GM23338 (cell line): ENCODE measurements at regions not wholly inside any gene's neighbourhood (a gene's known extent, or its start where the extent isn't known, plus 50 kb on each side); places are given as distances from the start of the nearest gene placed in this dataset.

Experiments
- EZH2 ChIP-seq: fragments of 200-600 bp; sonication (generic); IDR thresholded peaks from one replicate; pipeline ENCODE4 v1.8.0; 2017; ENCODE audit warnings: antibody characterized with exemption, mild to moderate bottlenecking, low read depth; ENCODE audit not compliant: unreplicated experiment
- EZH2phosphoT487 ChIP-seq: fragments of 200-600 bp; sonication (generic); IDR thresholded peaks from one replicate; pipeline ENCODE4 v1.8.1; 2018; ENCODE audit warnings: antibody characterized with exemption; ENCODE audit not compliant: unreplicated experiment
- JUNB ChIP-seq: IDR thresholded peaks from one replicate; pipeline ENCODE4 v1.6.1; 2016; ENCODE audit warnings: antibody characterized with exemption; ENCODE audit not compliant: unreplicated experiment
- NANOG ChIP-seq: IDR thresholded peaks from 2 replicates; pipeline ENCODE4 v1.6.1; 2016; ENCODE audit warnings: antibody characterized with exemption, borderline replicate concordance
- POLR2AphosphoS5 ChIP-seq: IDR thresholded peaks from 2 replicates; pipeline ENCODE4 v1.6.1; 2016; ENCODE audit warnings: antibody characterized with exemption, low read depth
- TF ChIP-seq, protein P1 (sequence below), 2 experiments: fragments of 200-600 bp in 1 of 2; sonication (generic) in 1 of 2; conservative IDR thresholded peaks; 2 replicates each; pipeline versions ENCODE4 v1.5.1 to v1.6.1; 2016 to 2017; ENCODE audit warnings: antibody characterized with exemption in 2 of 2, low read depth in 2 of 2, mild to moderate bottlenecking in 2 of 2, moderate library complexity in 1 of 2
- TF ChIP-seq, protein P2 (sequence below): IDR thresholded peaks from one replicate; pipeline ENCODE4 v1.6.1; 2018; ENCODE audit warnings: antibody characterized with exemption; ENCODE audit not compliant: unreplicated experiment
- TF ChIP-seq, protein P3 (sequence below): IDR thresholded peaks from 2 replicates; pipeline ENCODE4 v1.6.1; 2016; ENCODE audit warnings: antibody characterized with exemption

DNA sequence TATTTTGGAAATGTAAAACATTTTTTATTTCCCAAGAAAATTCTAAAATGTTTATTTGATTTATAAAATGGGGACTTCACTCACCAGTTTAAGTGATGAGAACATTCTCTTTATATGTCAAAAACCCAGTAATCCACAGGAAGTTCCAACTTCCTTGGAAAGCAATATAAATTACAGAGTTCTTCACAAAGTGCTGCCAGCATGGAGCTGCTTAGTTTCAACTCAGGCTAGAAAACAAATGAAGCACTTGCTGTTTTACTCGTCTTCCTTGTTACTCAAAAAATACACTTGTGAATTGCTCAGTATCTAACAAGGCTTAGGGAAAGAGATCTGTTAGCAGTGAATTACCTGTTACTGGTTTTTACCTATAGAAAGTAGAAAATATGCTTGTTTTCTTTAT lies 942.7 kb upstream of the MDGA2 start:
- TF ChIP-seq, protein P1, sequence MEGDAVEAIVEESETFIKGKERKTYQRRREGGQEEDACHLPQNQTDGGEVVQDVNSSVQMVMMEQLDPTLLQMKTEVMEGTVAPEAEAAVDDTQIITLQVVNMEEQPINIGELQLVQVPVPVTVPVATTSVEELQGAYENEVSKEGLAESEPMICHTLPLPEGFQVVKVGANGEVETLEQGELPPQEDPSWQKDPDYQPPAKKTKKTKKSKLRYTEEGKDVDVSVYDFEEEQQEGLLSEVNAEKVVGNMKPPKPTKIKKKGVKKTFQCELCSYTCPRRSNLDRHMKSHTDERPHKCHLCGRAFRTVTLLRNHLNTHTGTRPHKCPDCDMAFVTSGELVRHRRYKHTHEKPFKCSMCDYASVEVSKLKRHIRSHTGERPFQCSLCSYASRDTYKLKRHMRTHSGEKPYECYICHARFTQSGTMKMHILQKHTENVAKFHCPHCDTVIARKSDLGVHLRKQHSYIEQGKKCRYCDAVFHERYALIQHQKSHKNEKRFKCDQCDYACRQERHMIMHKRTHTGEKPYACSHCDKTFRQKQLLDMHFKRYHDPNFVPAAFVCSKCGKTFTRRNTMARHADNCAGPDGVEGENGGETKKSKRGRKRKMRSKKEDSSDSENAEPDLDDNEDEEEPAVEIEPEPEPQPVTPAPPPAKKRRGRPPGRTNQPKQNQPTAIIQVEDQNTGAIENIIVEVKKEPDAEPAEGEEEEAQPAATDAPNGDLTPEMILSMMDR (conservative IDR thresholded peaks at IDR 0.05; ENCODE audit: low read depth in 2 of 2), result no peak
- TF ChIP-seq EZH2, result no peak
- TF ChIP-seq JUNB, result no peak
- TF ChIP-seq POLR2AphosphoS5, result no peak
- TF ChIP-seq, protein P2, sequence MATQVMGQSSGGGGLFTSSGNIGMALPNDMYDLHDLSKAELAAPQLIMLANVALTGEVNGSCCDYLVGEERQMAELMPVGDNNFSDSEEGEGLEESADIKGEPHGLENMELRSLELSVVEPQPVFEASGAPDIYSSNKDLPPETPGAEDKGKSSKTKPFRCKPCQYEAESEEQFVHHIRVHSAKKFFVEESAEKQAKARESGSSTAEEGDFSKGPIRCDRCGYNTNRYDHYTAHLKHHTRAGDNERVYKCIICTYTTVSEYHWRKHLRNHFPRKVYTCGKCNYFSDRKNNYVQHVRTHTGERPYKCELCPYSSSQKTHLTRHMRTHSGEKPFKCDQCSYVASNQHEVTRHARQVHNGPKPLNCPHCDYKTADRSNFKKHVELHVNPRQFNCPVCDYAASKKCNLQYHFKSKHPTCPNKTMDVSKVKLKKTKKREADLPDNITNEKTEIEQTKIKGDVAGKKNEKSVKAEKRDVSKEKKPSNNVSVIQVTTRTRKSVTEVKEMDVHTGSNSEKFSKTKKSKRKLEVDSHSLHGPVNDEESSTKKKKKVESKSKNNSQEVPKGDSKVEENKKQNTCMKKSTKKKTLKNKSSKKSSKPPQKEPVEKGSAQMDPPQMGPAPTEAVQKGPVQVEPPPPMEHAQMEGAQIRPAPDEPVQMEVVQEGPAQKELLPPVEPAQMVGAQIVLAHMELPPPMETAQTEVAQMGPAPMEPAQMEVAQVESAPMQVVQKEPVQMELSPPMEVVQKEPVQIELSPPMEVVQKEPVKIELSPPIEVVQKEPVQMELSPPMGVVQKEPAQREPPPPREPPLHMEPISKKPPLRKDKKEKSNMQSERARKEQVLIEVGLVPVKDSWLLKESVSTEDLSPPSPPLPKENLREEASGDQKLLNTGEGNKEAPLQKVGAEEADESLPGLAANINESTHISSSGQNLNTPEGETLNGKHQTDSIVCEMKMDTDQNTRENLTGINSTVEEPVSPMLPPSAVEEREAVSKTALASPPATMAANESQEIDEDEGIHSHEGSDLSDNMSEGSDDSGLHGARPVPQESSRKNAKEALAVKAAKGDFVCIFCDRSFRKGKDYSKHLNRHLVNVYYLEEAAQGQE, result no peak
- TF ChIP-seq, protein P3, sequence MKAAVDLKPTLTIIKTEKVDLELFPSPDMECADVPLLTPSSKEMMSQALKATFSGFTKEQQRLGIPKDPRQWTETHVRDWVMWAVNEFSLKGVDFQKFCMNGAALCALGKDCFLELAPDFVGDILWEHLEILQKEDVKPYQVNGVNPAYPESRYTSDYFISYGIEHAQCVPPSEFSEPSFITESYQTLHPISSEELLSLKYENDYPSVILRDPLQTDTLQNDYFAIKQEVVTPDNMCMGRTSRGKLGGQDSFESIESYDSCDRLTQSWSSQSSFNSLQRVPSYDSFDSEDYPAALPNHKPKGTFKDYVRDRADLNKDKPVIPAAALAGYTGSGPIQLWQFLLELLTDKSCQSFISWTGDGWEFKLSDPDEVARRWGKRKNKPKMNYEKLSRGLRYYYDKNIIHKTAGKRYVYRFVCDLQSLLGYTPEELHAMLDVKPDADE, result no peak
- no peak for TF ChIP-seq NANOG
- TF ChIP-seq EZH2phosphoT487, result no peak
